ENCODE measurements at regions not wholly inside any gene's neighbourhood (a gene's known extent, or its start where the extent isn't known, plus 50 kb on each side); places are given as distances from the start of the nearest gene placed in this dataset.

DNA sequence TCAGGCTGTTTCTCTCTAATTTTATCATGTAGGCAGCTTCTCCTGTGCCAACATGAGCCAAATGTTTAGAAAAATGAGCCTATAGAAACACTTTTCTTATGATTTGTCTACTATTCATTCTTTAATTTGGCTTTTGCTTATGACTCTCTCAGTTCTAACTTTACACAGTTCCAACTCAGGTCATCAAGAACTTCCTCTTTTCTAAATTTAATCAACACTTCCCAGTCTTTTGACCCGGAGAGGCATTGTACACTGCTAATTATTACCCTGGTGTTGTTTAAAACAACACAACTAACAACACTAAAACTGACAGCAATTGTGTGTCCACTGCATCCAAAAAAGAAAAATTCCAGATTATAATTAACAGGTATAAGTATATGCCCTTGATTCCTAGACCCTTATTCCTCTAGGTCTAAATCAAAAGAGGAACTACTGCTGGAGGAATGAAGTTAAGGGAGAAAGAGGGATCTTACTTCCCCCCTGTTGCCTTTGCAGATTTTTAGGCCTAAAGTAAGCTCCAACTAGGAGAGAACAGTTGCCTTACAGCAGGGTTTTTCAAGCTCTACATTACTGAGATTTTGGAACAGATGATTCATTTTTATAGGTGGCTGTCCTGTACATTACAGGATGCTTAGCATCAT is 332.2 kb upstream of the GOLIM4 start:
- no peak for DNase-seq

DNA sequence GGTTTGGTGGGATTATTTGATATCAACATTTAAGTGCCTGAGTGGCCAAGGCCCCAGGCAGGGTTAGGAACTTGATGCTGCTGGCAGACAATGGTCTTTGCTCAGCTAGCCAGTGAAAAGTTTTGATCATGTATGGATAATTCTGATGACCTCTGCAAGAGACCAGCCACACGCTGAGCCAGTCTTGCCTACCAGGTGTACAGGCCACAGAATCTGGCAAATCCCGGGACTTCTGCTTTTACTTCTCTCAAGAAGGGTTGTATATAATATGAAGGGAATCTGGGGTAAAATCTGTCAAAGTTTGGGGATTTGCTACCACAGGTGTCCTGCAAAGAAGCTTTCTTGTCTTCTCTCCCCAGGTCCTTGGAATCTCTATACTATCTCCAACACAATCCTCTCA is 331.4 kb upstream of the GOLIM4 start:
- no peak for DNase-seq

DNA sequence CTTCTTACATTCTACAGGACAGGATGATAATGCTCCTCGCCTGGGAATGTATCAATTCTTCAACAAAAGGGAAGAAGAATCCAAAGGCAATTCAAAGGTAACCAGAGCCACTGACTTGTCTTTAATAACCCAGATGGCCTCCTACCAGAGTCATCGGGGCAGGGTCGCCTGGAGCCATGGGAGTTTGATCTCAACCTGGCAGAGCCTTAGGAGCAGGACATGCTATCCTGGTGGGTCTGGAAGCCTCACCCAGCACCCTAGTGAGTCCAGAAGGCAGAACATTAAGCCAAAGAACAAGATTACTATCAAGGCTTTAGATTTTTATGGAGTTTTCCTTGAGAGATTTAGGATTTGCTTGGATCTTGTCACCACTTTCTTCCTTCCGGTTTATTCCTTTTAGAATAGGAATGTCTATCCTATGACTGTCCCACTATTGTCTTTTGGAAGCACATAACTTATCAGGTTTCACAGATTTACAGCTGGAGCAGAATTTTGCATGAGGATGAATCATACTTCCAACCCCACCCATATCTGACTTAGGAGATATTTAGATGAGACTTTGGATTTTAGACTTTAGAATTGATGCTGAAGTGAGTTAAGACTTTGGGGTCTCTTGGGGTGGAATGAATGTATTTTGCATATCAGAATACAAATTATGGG is 330.3 kb upstream of the GOLIM4 start:
- DNase-seq: no peak

DNA sequence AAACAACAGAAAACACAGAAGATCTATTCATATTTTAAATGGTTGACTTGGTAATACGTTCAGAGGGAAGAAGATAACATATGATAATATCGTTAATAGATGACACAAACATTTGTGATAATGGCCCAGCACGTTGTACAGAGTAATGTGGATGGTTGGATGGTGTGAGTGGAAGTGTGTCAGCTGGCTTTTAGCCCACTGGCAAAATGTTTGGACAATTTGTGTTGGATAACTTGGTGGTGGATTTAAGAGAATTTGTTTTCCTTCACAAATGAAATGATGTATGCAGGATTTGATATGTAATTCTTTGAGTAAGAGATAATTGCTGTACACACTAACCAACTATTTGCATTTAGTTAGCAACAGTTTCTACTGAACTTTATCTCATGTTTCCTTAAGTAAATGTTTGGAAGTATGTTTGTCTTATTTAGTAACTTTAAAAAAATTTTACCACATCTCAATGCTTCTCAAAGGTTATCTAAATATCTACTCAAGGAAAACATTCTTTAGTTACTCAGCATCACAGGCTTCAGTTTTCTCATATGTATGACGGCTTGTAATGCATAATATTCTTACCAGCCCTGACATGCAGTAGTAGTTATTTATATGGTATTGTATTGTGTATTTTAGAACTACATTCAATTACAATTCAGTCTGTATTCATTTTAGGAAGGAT is 328.5 kb upstream of the GOLIM4 start:
- DNase-seq: no peak

DNA sequence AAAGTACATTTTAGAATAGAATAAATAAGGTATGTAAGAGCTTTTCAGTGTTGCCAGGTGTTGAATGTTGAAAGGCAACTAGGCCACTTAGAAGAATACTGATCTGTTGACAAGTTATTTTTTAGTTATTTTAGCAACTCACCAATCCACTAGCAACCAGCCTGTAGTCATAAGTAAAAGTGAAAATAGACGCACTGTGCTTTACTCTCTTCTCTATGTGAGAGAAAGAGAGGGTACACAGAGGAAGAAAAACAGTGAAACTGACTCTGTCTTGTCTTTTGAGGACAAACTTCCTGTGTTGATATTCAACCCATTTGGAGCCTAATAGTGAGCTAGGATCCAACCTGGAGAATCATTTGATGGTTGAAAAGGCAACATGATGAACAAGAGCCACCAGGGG is 327.1 kb upstream of the GOLIM4 start:
- no peak for DNase-seq

DNA sequence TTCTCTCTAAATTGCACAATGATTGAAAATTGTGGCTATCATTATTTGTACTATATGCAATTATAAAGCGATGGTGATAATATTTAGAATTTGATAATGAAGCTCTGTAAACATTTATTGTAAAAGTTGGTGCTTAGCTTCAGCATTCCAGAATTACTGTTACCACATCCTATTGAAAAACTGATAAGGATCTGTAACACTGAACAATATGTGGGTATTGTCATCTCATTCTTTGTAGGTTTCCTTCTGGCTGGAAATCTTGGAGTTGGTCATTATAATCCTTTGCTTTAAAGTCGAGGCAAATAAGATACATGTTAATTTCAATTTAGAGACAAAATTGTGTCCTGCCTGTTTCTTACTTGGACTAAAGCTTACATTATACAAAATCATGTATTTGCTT is 323.4 kb upstream of the GOLIM4 start:
- DNase-seq: no peak

DNA sequence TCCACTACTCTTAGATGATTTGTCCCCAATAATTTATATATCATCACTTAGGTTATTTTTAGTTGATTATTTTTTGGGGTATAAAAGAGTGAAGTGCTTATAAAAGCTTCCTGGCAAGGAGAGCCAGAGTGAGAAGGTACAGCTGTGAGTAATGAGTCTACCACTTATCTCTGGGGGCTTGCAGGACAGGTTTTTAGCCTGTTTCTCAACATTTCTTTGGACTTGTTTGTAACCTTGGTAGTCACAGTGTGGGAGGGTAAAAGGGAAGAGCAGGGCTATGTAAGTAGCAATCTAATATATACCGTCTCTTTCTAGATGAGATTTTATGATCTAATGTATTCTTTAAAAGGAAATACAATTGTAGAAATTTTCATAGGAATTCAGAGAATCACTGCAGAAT is 321.3 kb upstream of the GOLIM4 start:
- no peak for DNase-seq

DNA sequence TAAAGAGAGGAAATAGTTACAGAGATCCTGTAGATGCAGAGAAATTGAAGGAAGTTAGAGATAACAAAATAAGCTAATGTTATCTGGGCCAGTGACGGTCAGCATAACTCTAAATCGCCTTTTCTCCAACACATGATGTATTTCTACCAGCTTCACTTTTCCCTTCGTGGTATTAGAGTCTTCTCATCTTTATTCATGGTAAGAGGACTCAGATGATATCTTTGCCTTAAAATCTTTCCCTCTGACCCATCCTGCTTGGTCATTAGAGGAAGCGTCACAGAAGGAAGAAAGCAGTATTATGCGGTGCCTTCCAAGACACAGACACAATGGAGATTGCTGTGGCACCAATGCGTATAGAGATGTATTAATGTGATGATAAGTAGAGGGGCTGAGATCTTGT is 320.7 kb upstream of the GOLIM4 start:
- no peak for DNase-seq

DNA sequence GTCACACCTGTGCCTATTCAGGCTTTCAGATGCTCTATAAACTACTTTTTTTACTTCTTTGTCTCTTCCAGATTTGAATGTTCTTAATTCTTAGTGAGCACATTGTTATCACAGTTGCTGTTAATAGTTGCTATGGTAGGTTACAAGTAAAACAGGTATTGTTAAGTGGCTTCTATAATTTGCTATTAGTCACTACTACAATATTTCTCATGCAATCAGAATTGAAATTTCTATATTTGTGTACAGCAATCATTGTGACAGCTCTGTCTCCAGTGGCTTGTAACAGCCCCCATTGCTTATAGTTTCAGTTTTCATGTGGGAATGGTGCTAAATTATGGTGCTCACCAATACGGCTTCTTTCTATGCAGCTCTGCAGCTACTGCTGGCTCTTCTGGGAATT is 318.4 kb upstream of the GOLIM4 start:
- no peak for DNase-seq

DNA sequence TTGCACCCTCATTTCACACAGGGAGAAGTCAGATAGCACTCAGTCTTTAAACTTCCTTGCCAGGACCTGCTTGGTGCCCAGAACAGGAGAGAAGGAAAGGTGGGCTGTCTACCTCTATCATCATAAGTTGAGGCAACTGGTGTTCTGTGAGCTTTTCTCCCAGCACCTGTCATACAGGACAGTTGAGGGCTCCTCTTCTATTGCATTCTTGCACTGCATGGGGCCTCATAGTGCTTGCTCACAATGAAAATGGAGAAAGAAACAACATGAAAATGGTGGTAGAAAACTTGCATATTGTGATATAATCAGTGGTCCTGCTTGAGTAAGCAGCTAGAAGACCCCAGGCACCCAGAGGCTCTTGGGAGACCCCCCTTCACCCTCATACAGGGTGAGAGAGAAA is 311.7 kb upstream of the GOLIM4 start:
- DNase-seq: no peak

DNA sequence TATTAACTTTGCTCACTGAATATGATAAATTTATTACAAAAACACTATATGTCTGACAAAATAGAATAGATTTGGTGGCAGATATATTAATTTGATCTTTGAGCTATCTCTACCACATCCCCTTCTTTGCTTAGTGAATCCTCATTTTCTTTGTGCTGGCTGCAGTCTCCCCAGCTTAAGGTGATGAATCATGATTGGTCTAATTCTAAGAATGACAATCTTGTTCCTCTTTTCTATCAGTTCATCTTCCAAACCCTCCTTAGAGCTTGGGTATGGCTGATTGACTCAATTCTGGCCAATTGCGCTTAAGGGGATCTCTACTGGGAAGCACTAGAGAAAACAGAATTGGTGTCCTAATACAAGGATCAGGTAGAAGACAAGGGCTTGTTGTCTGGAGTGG is 309.6 kb upstream of the GOLIM4 start:
- no peak for DNase-seq

DNA sequence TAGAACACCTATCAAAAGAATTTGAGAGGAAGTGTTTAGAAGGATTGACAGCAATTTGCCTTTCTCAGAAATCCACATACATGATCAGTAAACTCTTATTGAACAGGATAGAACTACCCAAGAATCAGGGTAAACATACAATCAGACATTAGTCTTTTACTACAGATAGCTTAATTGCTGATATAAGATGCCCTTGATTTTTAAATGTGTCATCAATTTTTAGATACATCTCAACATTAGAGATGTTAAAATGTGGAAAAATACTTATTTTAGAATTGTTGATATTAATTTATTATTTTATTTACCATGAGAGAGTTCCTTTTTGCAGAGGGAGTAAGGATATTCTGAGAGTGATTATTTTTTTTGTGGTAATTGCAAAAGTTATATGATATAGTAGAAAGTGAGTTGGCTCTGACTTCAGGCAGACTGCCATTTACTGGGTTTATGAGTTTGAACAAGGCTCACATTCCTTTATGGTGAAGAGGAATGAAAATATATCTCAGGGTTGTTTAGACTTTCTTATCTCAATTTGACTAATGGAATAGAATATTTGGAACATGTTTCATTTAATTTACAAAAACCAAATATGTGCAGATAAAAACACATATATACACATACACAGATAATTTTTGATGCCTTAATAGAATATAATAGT is 302.8 kb upstream of the GOLIM4 start:
- no peak for DNase-seq

DNA sequence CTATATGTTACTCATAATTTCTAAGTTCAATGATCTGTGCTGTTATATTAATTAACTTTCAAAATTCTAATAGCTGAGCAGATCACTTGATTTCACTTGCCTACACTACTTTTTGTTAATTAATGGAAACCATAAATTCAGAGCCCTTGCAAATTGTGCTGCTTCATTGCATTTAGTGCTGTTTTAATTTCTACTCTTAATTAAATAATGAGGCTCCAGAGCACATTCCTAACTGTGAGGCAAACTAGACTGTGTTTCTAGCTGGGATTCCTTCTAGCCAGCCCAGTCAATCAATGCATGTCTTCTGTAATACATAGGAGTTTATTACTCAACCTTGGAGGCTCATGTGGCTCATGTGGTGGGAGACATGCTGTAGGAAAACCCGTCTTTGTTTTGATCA is 301.1 kb upstream of the GOLIM4 start:
- DNase-seq: no peak

DNA sequence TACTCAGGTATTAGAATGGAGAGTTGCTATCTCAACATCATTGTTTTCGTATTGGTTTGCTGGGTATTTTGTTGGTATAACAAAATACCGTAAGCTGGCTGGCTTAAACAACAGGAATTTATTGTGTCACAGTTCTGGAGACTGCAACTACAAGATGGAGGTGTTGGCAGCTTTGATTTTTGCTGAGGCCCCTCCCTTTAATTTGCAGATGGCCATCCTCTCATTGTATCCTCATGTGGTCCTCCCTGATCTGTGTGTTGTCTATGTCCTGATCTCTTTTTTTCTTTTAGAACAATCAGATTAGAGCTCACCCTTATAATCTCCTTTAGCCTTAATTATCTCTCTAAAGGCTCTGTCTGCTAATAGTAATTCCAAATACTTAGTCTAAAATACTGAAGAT is 299.8 kb upstream of the GOLIM4 start:
- DNase-seq: no peak

DNA sequence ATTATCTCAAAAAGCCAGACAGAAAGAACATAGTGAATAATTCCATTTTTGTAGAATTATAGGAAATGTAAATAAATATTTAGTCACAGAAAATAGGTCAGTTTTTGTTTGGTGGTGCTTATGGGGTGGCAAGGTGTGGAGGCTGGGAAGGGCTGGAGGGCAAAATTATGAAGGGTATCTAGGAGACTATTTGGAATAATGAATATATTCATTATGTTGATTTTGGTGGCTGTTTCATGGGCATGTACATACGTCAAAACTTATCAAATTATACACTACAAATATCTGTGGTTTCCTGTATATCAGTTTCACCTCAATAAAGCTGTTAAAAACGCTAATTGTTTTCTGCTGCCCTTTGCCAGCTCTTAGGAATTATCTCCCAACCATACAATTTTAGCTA is 298.7 kb upstream of the GOLIM4 start:
- no peak for DNase-seq

DNA sequence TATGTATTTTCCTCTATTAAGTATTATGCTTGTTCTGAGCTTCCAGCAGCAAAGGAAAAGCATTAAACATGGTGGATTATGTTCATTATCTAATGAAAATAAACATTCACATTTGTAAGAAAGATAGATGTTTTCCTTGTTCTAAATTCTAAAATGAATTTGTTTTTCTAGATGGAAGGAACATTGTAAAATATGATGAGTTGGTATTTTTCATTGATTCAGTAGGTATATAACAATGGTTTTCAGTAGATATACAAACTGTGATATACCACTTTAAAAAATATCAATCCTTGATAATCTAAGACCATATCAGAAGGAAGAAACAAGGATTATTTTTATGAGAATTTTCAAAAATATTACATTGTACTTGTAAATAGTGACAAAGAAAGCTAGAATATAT is 290.6 kb upstream of the GOLIM4 start:
- DNase-seq: no peak

DNA sequence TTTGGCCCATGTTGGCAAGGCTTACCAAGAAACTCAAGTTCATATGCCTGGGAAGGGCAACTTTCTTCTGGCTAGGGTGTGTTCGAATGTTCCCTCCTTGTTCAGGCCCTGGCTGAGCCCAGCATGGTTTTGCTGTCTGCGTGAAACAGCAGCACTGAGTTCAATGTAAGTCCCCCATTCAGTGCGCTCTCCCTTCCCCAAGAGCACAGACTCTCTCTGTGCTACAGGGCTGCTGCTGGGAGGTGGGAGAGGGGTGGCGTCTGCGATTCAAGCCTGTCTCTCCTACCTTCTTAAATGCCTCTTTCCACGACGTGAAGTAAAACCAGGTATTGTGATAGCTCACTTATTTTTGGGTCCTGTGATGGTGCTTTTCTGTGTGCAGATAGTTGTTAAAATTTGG is 289.3 kb upstream of the GOLIM4 start:
- no peak for DNase-seq

DNA sequence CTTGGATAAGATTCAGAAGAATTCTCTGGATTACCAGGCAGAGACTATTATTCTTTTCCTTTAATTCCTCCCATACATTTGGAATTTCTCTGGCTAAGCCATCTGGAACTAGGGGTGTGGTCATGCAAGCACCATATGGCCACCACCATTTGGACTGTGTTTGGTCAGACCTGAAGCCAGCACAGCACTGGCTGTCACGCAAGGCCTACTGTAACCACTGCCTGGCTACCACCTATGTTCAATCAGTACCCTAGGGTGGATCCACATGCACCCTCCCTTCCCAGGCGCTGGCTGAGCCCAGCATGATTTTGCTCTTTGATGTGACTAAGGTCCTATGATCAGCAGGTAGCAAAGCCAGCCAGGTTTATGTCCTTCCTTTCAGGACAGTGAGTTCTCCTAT is 287.8 kb upstream of the GOLIM4 start:
- DNase-seq: no peak

DNA sequence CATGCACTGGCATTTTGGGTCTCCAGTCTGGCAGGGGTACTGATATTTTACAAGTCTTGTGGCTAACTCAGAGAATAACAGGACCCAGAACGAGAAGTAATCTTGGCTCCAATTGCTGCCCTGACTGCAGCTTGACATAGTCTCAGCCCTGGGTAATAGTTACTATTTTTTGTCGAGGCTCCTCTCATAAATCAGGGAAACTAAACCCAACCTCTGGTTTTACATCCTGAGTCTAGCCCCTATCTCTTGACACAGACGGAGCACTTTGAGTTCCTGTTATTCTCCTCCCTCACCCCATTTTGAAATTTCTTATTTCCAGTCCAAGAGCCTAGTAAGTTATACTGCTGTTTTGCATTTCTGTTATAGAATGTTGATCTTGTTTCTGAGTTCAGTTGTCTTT is 276.1 kb upstream of the GOLIM4 start:
- DNase-seq: no peak

DNA sequence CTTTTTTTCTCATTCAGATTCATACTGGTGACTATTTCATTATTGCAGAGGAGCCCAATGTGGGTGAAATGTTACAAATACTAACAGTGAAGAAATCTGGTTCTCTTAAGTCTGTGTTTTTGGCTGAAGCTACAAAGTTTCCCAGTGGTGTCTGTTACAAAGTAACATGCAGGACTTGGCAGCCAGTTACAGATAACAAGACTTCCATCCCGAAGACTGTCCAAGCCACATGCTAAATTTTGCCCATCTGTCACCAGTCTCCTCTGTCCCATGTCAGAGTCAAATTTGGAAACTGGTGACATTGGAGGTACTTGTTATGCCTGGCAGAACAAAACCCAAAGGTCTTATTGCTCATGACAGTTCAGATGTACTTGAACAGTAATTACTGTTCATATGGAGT is 269.2 kb upstream of the GOLIM4 start:
- no peak for DNase-seq

DNA sequence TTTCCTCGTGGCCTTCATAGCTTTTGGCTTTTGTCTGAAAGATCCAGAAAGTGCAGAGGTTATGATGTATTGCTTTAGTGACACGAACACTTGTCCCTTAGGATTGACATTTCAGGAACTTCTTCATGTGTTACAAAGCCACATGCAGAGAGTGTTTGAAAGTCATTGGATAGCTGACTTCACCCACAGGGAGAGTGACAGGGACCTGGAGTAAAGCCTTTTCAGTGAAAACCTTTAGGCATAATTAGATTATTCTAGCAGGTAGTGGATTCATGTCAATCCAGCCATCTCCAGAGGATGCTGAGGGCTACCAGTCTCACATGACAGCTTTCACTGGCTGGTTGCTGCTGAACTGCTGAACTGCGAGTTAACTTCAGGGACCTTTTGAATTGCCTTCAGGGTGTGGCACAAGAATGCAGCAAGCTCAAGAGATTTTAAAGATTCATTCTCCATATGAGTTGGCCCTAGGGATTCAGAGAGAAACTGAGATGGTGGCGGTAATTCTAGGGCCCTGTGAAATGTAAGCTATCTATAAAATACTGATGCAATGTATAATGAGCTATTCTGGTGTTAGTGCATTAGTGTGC is 267.0 kb upstream of the GOLIM4 start:
- DNase-seq: no peak

DNA sequence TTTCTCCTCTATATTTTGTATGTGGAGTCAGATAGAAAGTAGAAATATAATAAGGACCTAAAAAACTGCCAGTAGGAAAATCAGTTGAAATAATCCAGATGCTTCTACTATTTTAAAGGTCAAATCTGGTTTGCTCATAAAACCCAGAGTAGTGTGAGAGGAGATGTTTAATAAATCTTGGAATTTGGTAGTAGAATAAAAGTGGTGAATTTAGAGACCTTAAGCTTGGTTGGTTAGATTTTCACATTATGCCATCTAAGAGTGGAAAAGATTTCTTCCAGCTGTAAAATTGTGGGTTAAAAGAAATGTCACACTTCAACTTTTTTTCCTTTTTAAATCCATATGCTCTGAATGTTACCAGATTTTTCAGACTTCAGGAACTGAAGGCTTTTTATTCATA is 266.4 kb upstream of the GOLIM4 start:
- DNase-seq: no peak

DNA sequence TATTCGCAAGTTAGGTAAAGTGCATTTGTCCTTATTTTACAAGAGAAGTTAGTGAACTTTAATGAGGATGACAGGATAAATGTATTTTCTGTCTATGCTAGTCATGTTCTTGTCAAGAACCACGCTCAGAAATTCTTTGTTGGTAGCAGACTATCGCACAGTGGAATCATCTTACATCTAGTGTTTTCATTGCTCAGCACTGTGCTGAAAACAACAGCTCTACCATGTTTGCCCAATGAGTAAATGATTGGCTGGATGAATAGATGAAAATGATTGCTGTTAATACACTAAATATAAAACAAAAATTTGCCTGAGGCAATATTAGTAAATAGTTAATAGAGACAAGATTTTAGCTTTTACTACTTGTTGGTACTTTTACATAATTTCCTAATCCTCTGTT is 265.3 kb upstream of the GOLIM4 start:
- no peak for DNase-seq

All from NCI-H774 (cell line).